ENCODE measurements at regions not wholly inside any gene's neighbourhood (a gene's known extent, or its start where the extent isn't known, plus 50 kb on each side); places are given as distances from the start of the nearest gene placed in this dataset.

GRCh38 chr2:103335403-103335802 lies 573.6 kb downstream of the TMEM182 start:
- Histone ChIP-seq H3K36me3 (ENCODE audit: control insufficient read depth, insufficient read depth, low read length) (no peaks in the 10 kb centered on the region), H3K27me3 (ENCODE audit: control insufficient read depth, insufficient read depth, low read length) (no peaks in the 10 kb centered on the region), H3K27ac (ENCODE audit: low read length) (no peak overlapping the region), H3K4me3 (ENCODE audit: low read length) (no peak overlapping the region), H3K4me1 (ENCODE audit: control insufficient read depth, insufficient read depth, low read length) (no peaks in the 10 kb centered on the region), H3K9me3 (ENCODE audit: control insufficient read depth, insufficient read depth, low read length) (peaks cover 4% of the 10 kb centered on the region)
- Mint-ChIP-seq H3K9me3 (peaks cover 5 to 14% of the 10 kb centered on the region in 2 donors), H3K27ac (no peak overlapping the region), H3K4me1 (no peaks in the 10 kb centered on the region), H3K4me3 (no peak overlapping the region), H3K27me3 (ENCODE audit: low read depth in 2 of 2) (no peaks in the 10 kb centered on the region), H3K36me3 (no peaks in the 10 kb centered on the region)
- ATAC-seq (no peak), DNase-seq (no peak)
- intact Hi-C loops (cut with micrococcal nuclease), result no loop called here
- no peak for TF ChIP-seq CTCF (IDR thresholded peaks at IDR 0.05)
- no CpG with 5 or more reads among the region's 2 CpGs for WGBS (ENCODE audit: insufficient coverage)

GRCh38 chr2:103338819-103339218 lies 577.0 kb downstream of the TMEM182 start:
- H3K4me1 ChIP-seq (ENCODE audit: control insufficient read depth, insufficient read depth, low read length), result no peaks in the 10 kb centered on the region
- H3K4me3 ChIP-seq (ENCODE audit: low read length), result no peak overlapping the region
- ATAC-seq (no peak), DNase-seq (no peak)
- WGBS (ENCODE audit: insufficient coverage), result no CpG with 5 or more reads among the region's 1 CpG
- no peaks in the 10 kb centered on the region for H3K36me3 ChIP-seq (ENCODE audit: control insufficient read depth, insufficient read depth, low read length)
- H3K27ac ChIP-seq (ENCODE audit: low read length), result no peak overlapping the region
- no peak overlapping the region for H3K4me3 Mint-ChIP-seq
- no peaks in the 10 kb centered on the region for H3K27me3 ChIP-seq (ENCODE audit: control insufficient read depth, insufficient read depth, low read length)
- peaks cover 5 to 14% of the 10 kb centered on the region in 2 donors for H3K9me3 Mint-ChIP-seq
- H3K27me3 Mint-ChIP-seq (ENCODE audit: low read depth in 2 of 2), result no peaks in the 10 kb centered on the region
- no peaks in the 10 kb centered on the region for H3K4me1 Mint-ChIP-seq
- no peak overlapping the region for H3K27ac Mint-ChIP-seq
- intact Hi-C loops (cut with micrococcal nuclease), result no loop called here
- H3K9me3 ChIP-seq (ENCODE audit: control insufficient read depth, insufficient read depth, low read length), result peaks cover 4% of the 10 kb centered on the region
- H3K36me3 Mint-ChIP-seq, result no peaks in the 10 kb centered on the region
- TF ChIP-seq CTCF (IDR thresholded peaks at IDR 0.05), result no peak

- WGBS (ENCODE audit: insufficient coverage), result no CpG with 5 or more reads among the region's 4 CpGs
- ATAC-seq (no peak), DNase-seq (no peak)
- H3K36me3 ChIP-seq (ENCODE audit: control insufficient read depth, insufficient read depth, low read length), result no peaks in the 10 kb centered on the region
- H3K27ac ChIP-seq (ENCODE audit: low read length), result no peak overlapping the region
- no peaks in the 10 kb centered on the region for H3K4me1 ChIP-seq (ENCODE audit: control insufficient read depth, insufficient read depth, low read length)
- Mint-ChIP-seq H3K36me3 (peaks cover 5% of the 10 kb centered on the region), H3K9me3 (peaks cover 6 to 13% of the 10 kb centered on the region in 2 donors), H3K27me3 (ENCODE audit: low read depth in 2 of 2) (no peaks in the 10 kb centered on the region), H3K4me1 (no peaks in the 10 kb centered on the region), H3K4me3 (no peak overlapping the region), H3K27ac (no peak overlapping the region)
- H3K9me3 ChIP-seq (ENCODE audit: control insufficient read depth, insufficient read depth, low read length), result peaks cover 2% of the 10 kb centered on the region
- H3K4me3 ChIP-seq (ENCODE audit: low read length), result no peak overlapping the region
- no peaks in the 10 kb centered on the region for H3K27me3 ChIP-seq (ENCODE audit: control insufficient read depth, insufficient read depth, low read length)
- intact Hi-C loops (cut with micrococcal nuclease), result no loop called here
- TF ChIP-seq CTCF (IDR thresholded peaks at IDR 0.05), result no peak
Measured at GRCh38 chr2:103346780-103347179, 584.9 kb downstream of the TMEM182 start.

GRCh38 chr2:103353774-103354173 lies 591.9 kb downstream of the TMEM182 start:
- TF ChIP-seq CTCF (IDR thresholded peaks at IDR 0.05), result no peak
- no peaks in the 10 kb centered on the region for H3K36me3 ChIP-seq (ENCODE audit: control insufficient read depth, insufficient read depth, low read length)
- intact Hi-C loops (cut with micrococcal nuclease), result no loop called here
- Mint-ChIP-seq H3K4me1 (no peaks in the 10 kb centered on the region), H3K27me3 (ENCODE audit: low read depth in 2 of 2) (no peaks in the 10 kb centered on the region), H3K9me3 (peaks cover 0 to 3% of the 10 kb centered on the region in 2 donors), H3K36me3 (no peaks in the 10 kb centered on the region), H3K27ac (no peak overlapping the region), H3K4me3 (no peak overlapping the region)
- WGBS (ENCODE audit: insufficient coverage), result 88% methylated on average over 10 of the region's 10 CpGs
- H3K27ac ChIP-seq (ENCODE audit: low read length), result no peak overlapping the region
- no peaks in the 10 kb centered on the region for H3K27me3 ChIP-seq (ENCODE audit: control insufficient read depth, insufficient read depth, low read length)
- ATAC-seq (no peak), DNase-seq (no peak)
- no peak overlapping the region for H3K4me3 ChIP-seq (ENCODE audit: low read length)
- H3K9me3 ChIP-seq (ENCODE audit: control insufficient read depth, insufficient read depth, low read length), result no peaks in the 10 kb centered on the region
- no peaks in the 10 kb centered on the region for H3K4me1 ChIP-seq (ENCODE audit: control insufficient read depth, insufficient read depth, low read length)

All from natural killer cell (primary cell).